HFFc6 (cell line): ENCODE measurements at regions not wholly inside any gene's neighbourhood (a gene's known extent, or its start where the extent isn't known, plus 50 kb on each side); places are given as distances from the start of the nearest gene placed in this dataset.

Source experiments
- DNase-seq: peaks from one replicate; pipeline ENCODE4 v3.0.0-alpha.2; 2018
- H3K27ac Mint-ChIP-seq: 2 replicates; pipeline ENCODE4 v1.8.0; 2020; ENCODE audit warnings: mild to moderate bottlenecking, mixed read lengths
- H3K27me3 Mint-ChIP-seq: 2 replicates; pipeline ENCODE4 v1.8.0; 2021; ENCODE audit warnings: mild to moderate bottlenecking, moderate library complexity, mixed read lengths; ENCODE audit not compliant: insufficient read depth
- H3K36me3 Mint-ChIP-seq: 2 replicates; pipeline ENCODE4 v1.8.0; 2021; ENCODE audit warnings: low read depth, mixed read lengths
- H3K4me1 Mint-ChIP-seq: 2 replicates; pipeline ENCODE4 v1.8.0; 2020; ENCODE audit warnings: low read depth, mixed read lengths
- H3K4me3 Mint-ChIP-seq: 2 replicates; pipeline ENCODE4 v1.8.0; 2020; ENCODE audit warnings: mild to moderate bottlenecking, moderate library complexity, mixed read lengths
- H3K9me3 Mint-ChIP-seq: 2 replicates; pipeline ENCODE4 v1.8.0; 2020; ENCODE audit warnings: mild to moderate bottlenecking, mixed read lengths
- CTCF ChIP-seq: fragments of 200-600 bp; sonication (generic); IDR thresholded peaks from 2 replicates; pipeline ENCODE4 v1.5.0; 2021; ENCODE audit warnings: antibody characterized with exemption, mild to moderate bottlenecking

- Mint-ChIP-seq H3K4me1 (peaks cover 26% of the 10 kb centered on the region), H3K4me3 (no peak overlapping the region)
Observed at GRCh38 chr9:129324808-129325502, 146.9 kb upstream of the IER5L start.

GRCh38 chr9:129323999-129324553, 146.0 kb upstream of the IER5L start:
- Mint-ChIP-seq H3K9me3 (no peaks in the 10 kb centered on the region), H3K4me1 (peaks cover 28% of the 10 kb centered on the region), H3K36me3 (no peaks in the 10 kb centered on the region), H3K27me3 (no peaks in the 10 kb centered on the region; the same call in 1 of the 2 replicates), H3K4me3 (no peak overlapping the region), H3K27ac (no peak overlapping the region)
- no peak for DNase-seq
- no peak for TF ChIP-seq CTCF

More at GRCh38 chr9:129324808-129325502, 146.9 kb upstream of the IER5L start:
- Mint-ChIP-seq H3K27ac (no peak overlapping the region), H3K9me3 (no peaks in the 10 kb centered on the region), H3K36me3 (no peaks in the 10 kb centered on the region), H3K27me3 (no peaks in the 10 kb centered on the region; the same call in 1 of the 2 replicates)
- DNase-seq, result no peak
- TF ChIP-seq CTCF, result no peak

- no peak for TF ChIP-seq CTCF
- no peak overlapping the region for H3K4me3 Mint-ChIP-seq
- H3K4me1 Mint-ChIP-seq, result peaks cover 33% of the 10 kb centered on the region
- no peaks in the 10 kb centered on the region; the same call in 1 of the 2 replicates for H3K27me3 Mint-ChIP-seq
- H3K36me3 Mint-ChIP-seq, result no peaks in the 10 kb centered on the region
- H3K27ac Mint-ChIP-seq, result no peak overlapping the region
- no peak for DNase-seq
- H3K9me3 Mint-ChIP-seq, result no peaks in the 10 kb centered on the region
Observed at GRCh38 chr9:129323376-129323998, 145.4 kb upstream of the IER5L start.

GRCh38 chr9:129322641-129323375, 144.7 kb upstream of the IER5L start:
- no peaks in the 10 kb centered on the region for H3K9me3 Mint-ChIP-seq
- no peak for TF ChIP-seq CTCF
- H3K4me3 Mint-ChIP-seq, result no peak overlapping the region
- H3K27me3 Mint-ChIP-seq, result no peaks in the 10 kb centered on the region; the same call in 1 of the 2 replicates
- DNase-seq, result no peak
- H3K4me1 Mint-ChIP-seq, result peaks cover 40% of the 10 kb centered on the region
- no peak overlapping the region for H3K27ac Mint-ChIP-seq
- no peaks in the 10 kb centered on the region for H3K36me3 Mint-ChIP-seq

- H3K4me3 Mint-ChIP-seq, result peak overlapping the region; percentile 57; the same call in 1 of the 2 replicates
- peak overlapping the region; percentile 21; the same call in 1 of the 2 replicates for H3K27ac Mint-ChIP-seq
- H3K9me3 Mint-ChIP-seq, result no peaks in the 10 kb centered on the region
- H3K27me3 Mint-ChIP-seq, result peaks cover 1% of the 10 kb centered on the region; the same call in 1 of the 2 replicates
- H3K4me1 Mint-ChIP-seq, result peaks cover 47% of the 10 kb centered on the region
- no peak for DNase-seq
- TF ChIP-seq CTCF, result peak; percentile 30; the same call in 1 of the 2 replicates
- no peaks in the 10 kb centered on the region for H3K36me3 Mint-ChIP-seq
Observed at GRCh38 chr9:129322022-129322621, 144.1 kb upstream of the IER5L start.
